ENCODE measurements at regions not wholly inside any gene's neighbourhood (a gene's known extent, or its start where the extent isn't known, plus 50 kb on each side); places are given as distances from the start of the nearest gene placed in this dataset.

GRCh38 chr22:48706934-48707762 is 1120.5 kb downstream of the BRD1 start:
- TF ChIP-seq CTCF (IDR thresholded peaks at IDR 0.05) (no peak), POLR2A (IDR thresholded peaks at IDR 0.05) (no peak)

All from adrenal gland (tissue), 5 donors.